ENCODE measurements at regions not wholly inside any gene's neighbourhood (a gene's known extent, or its start where the extent isn't known, plus 50 kb on each side); places are given as distances from the start of the nearest gene placed in this dataset.

- BruUV-seq (replicated peaks), result no TSS peak
- RAD21 ChIA-PET (ENCODE audit: low non-redundant PET in 1 of 2, low total read pairs in 2 of 2, uncharacterized antibody in 2 of 2, unreplicated experiment in 2 of 2), result no interaction called here
- no peak for DNase-seq (ENCODE audit: low read depth, low spot score)
Measured at GRCh38 chr6:19454001-19454720, 383.0 kb upstream of the ID4 start.

More at GRCh38 chr6:19454001-19454720, 383.0 kb upstream of the ID4 start:
- Histone ChIP-seq H4K20me1 (ENCODE audit: insufficient read depth) (no peaks in the 10 kb centered on the region), H3K79me2 (ENCODE audit: insufficient read depth, low read length) (no peaks in the 10 kb centered on the region), H3K9ac (ENCODE audit: low read length) (no peak overlapping the region), H3K27ac (ENCODE audit: low read depth, low read length) (no peak overlapping the region), H3K27me3 (ENCODE audit: insufficient read depth, low read length) (no peaks in the 10 kb centered on the region), H3K36me3 (ENCODE audit: control insufficient read depth in 1 of 2, insufficient read depth in 2 of 2, low read length in 2 of 2) (no peaks in the 10 kb centered on the region), H3K9me3 (ENCODE audit: control insufficient read depth in 1 of 2, insufficient read depth in 1 of 2, low read depth in 1 of 2, low read length in 2 of 2) (no peaks in the 10 kb centered on the region), H3K4me1 (ENCODE audit: control insufficient read depth in 1 of 2, insufficient read depth in 2 of 2, low read length in 2 of 2) (no peaks in the 10 kb centered on the region), H3K9me2 (ENCODE audit: insufficient read depth) (no peaks in the 10 kb centered on the region), H2AFZ (ENCODE audit: low read depth, low read length, poor library complexity, severe bottlenecking) (no peak overlapping the region), H3K4me3 (replicated peaks in 1 of 2; ENCODE audit: low read depth in 1 of 2, low read length in 2 of 2) (no peak overlapping the region), H3K4me2 (ENCODE audit: low read length) (no peak overlapping the region)
- TF ChIP-seq, protein P1, sequence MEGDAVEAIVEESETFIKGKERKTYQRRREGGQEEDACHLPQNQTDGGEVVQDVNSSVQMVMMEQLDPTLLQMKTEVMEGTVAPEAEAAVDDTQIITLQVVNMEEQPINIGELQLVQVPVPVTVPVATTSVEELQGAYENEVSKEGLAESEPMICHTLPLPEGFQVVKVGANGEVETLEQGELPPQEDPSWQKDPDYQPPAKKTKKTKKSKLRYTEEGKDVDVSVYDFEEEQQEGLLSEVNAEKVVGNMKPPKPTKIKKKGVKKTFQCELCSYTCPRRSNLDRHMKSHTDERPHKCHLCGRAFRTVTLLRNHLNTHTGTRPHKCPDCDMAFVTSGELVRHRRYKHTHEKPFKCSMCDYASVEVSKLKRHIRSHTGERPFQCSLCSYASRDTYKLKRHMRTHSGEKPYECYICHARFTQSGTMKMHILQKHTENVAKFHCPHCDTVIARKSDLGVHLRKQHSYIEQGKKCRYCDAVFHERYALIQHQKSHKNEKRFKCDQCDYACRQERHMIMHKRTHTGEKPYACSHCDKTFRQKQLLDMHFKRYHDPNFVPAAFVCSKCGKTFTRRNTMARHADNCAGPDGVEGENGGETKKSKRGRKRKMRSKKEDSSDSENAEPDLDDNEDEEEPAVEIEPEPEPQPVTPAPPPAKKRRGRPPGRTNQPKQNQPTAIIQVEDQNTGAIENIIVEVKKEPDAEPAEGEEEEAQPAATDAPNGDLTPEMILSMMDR (IDR thresholded peaks at IDR 0.05 in 2 of 3, conservative IDR thresholded peaks at IDR 0.05 in 1 of 3; ENCODE audit: borderline replicate concordance in 1 of 3, insufficient read depth in 1 of 3, low read depth in 2 of 3, low read length in 2 of 3), result no peak
- TF ChIP-seq ZFX (IDR thresholded peaks at IDR 0.05) (no peak), ELF1 (IDR thresholded peaks at IDR 0.05; ENCODE audit: borderline replicate concordance, low read depth) (no peak), MAX (IDR thresholded peaks at IDR 0.05) (no peak), SIN3A (IDR thresholded peaks at IDR 0.05; ENCODE audit: low read depth) (no peak), JUND (IDR thresholded peaks at IDR 0.05) (no peak), POLR2AphosphoS5 (IDR thresholded peaks at IDR 0.05; ENCODE audit: low read depth, low read length) (no peak), EZH2phosphoT487 (IDR thresholded peaks at IDR 0.05; ENCODE audit: borderline replicate concordance) (no peak), FOSL1 (IDR thresholded peaks at IDR 0.05; ENCODE audit: low read depth) (no peak), ZBTB33 (IDR thresholded peaks at IDR 0.05; ENCODE audit: extremely low read depth, insufficient replicate concordance, low read length) (no peak), EGR1 (IDR thresholded peaks at IDR 0.05; ENCODE audit: low read depth) (no peak), SRF (IDR thresholded peaks at IDR 0.05; ENCODE audit: low read depth) (no peak), RAD21 (IDR thresholded peaks at IDR 0.05; ENCODE audit: low read depth) (no peak)
- TF ChIP-seq, protein P2, sequence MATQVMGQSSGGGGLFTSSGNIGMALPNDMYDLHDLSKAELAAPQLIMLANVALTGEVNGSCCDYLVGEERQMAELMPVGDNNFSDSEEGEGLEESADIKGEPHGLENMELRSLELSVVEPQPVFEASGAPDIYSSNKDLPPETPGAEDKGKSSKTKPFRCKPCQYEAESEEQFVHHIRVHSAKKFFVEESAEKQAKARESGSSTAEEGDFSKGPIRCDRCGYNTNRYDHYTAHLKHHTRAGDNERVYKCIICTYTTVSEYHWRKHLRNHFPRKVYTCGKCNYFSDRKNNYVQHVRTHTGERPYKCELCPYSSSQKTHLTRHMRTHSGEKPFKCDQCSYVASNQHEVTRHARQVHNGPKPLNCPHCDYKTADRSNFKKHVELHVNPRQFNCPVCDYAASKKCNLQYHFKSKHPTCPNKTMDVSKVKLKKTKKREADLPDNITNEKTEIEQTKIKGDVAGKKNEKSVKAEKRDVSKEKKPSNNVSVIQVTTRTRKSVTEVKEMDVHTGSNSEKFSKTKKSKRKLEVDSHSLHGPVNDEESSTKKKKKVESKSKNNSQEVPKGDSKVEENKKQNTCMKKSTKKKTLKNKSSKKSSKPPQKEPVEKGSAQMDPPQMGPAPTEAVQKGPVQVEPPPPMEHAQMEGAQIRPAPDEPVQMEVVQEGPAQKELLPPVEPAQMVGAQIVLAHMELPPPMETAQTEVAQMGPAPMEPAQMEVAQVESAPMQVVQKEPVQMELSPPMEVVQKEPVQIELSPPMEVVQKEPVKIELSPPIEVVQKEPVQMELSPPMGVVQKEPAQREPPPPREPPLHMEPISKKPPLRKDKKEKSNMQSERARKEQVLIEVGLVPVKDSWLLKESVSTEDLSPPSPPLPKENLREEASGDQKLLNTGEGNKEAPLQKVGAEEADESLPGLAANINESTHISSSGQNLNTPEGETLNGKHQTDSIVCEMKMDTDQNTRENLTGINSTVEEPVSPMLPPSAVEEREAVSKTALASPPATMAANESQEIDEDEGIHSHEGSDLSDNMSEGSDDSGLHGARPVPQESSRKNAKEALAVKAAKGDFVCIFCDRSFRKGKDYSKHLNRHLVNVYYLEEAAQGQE (IDR thresholded peaks at IDR 0.05; ENCODE audit: low read depth), result no peak
- intact Hi-C loops (cut with micrococcal nuclease), result no loop called here
- ChIA-PET POLR2A (interaction anchor here (0.6 kb wide), 1 partner anchor 594 kb away, joined by 3 read pairs; no protein-coding TSS in a partner anchor), CTCF (interaction anchor here (1.2 kb wide), 1 partner anchor 430 kb away, joined by 4 read pairs; no protein-coding TSS in a partner anchor)
- ATAC-seq, result no peak
